Liver (tissue), 8 donors: ENCODE measurements at regions not wholly inside any gene's neighbourhood (a gene's known extent, or its start where the extent isn't known, plus 50 kb on each side); places are given as distances from the start of the nearest gene placed in this dataset.

Experiments used
- DNase-seq: peaks from one replicate; pipeline ENCODE4 v3.0.0-alpha.2; 2017; ENCODE audit warnings: low spot score
- H3K27ac ChIP-seq, 2 donors: one replicate each; pipeline ENCODE4 v1.7.0; 2013; ENCODE audit warnings: inconsistent platforms in 2 of 2, low read length in 2 of 2, control low read depth in 1 of 2, low read depth in 1 of 2, mild to moderate bottlenecking in 1 of 2
- H3K27me3 ChIP-seq, 4 donors: one replicate each; pipeline versions ENCODE4 v1.6.1 to v1.7.0; 2013; ENCODE audit warnings: low read length in 3 of 4, inconsistent platforms in 1 of 4, mild to moderate bottlenecking in 1 of 4, moderate library complexity in 1 of 4; ENCODE audit not compliant: control insufficient read depth in 4 of 4, insufficient read depth in 4 of 4
- H3K36me3 ChIP-seq, 4 donors: one replicate each; pipeline versions ENCODE4 v1.6.1 to v1.7.0; 2013; ENCODE audit warnings: low read length in 3 of 4, mild to moderate bottlenecking in 3 of 4, low read depth in 1 of 4, moderate library complexity in 1 of 4; ENCODE audit not compliant: control insufficient read depth in 4 of 4, insufficient read depth in 3 of 4
- H3K4me1 ChIP-seq, 4 donors: one replicate each; pipeline versions ENCODE4 v1.6.1 to v1.7.0; 2013; ENCODE audit warnings: low read length in 3 of 4, mild to moderate bottlenecking in 3 of 4, moderate library complexity in 1 of 4; ENCODE audit not compliant: control insufficient read depth in 4 of 4, insufficient read depth in 4 of 4
- H3K4me3 ChIP-seq, 3 donors: one replicate each; pipeline versions ENCODE4 v1.6.1 to v1.7.0; 2013; ENCODE audit warnings: low read length in 3 of 3, control low read depth in 1 of 3, low read depth in 1 of 3, mild to moderate bottlenecking in 1 of 3
- H3K9ac ChIP-seq, 2 donors: one replicate each; pipeline ENCODE4 v1.7.0; 2013; ENCODE audit warnings: low read length in 2 of 2, mild to moderate bottlenecking in 2 of 2, moderate library complexity in 2 of 2, control low read depth in 1 of 2, low read depth in 1 of 2
- H3K9me3 ChIP-seq, 4 donors: one replicate each; pipeline versions ENCODE4 v1.6.1 to v1.7.0; 2013; ENCODE audit warnings: low read length in 3 of 4; ENCODE audit not compliant: control insufficient read depth in 4 of 4
- CTCF ChIP-seq: fragments of 150-350 bp; IDR thresholded peaks from 2 replicates; pipeline ENCODE4 v1.5.1; 2017; ENCODE audit warnings: improper control_type of control experiment, low read depth, low read length; ENCODE audit not compliant: missing input control
- EGR1 ChIP-seq, 2 donors: IDR thresholded peaks; 2 replicates each; pipeline ENCODE4 v1.6.1; 2016 to 2018; ENCODE audit warnings: antibody characterized with exemption in 2 of 2, low read depth in 2 of 2
- FOXA1 ChIP-seq: IDR thresholded peaks from 2 replicates; pipeline ENCODE4 v1.6.1; 2016; ENCODE audit warnings: antibody characterized with exemption
- FOXA2 ChIP-seq: IDR thresholded peaks from 2 replicates; pipeline ENCODE4 v1.6.1; 2016; ENCODE audit warnings: antibody characterized with exemption
- GABPA ChIP-seq, 2 donors: IDR thresholded peaks in 1 of 2; conservative IDR thresholded peaks in 1 of 2; 2 replicates each; pipeline ENCODE4 v1.6.1; 2016; ENCODE audit warnings: antibody characterized with exemption in 2 of 2, mild to moderate bottlenecking in 1 of 2, moderate library complexity in 1 of 2
- HNF4A ChIP-seq, 2 donors: conservative IDR thresholded peaks; 2 replicates each; pipeline ENCODE4 v1.6.1; 2016; ENCODE audit warnings: antibody characterized with exemption in 2 of 2, mild to moderate bottlenecking in 2 of 2
- HNF4G ChIP-seq: IDR thresholded peaks from 2 replicates; pipeline ENCODE4 v1.6.1; 2016; ENCODE audit warnings: antibody characterized with exemption
- JUND ChIP-seq, 2 donors: IDR thresholded peaks; 2 replicates each; pipeline ENCODE4 v1.6.1; 2016; ENCODE audit warnings: antibody characterized with exemption in 2 of 2
- MAX ChIP-seq: IDR thresholded peaks from 2 replicates; pipeline ENCODE4 v1.6.1; 2016; ENCODE audit warnings: antibody characterized with exemption
- RAD21 ChIP-seq, 2 donors: IDR thresholded peaks; 2 replicates each; pipeline ENCODE4 v1.6.1; 2016; ENCODE audit warnings: antibody characterized with exemption in 2 of 2, mild to moderate bottlenecking in 2 of 2
- REST ChIP-seq: IDR thresholded peaks from 2 replicates; pipeline ENCODE4 v1.6.1; 2016; ENCODE audit warnings: antibody characterized with exemption, mild to moderate bottlenecking
- RXRA ChIP-seq, 2 donors: IDR thresholded peaks; 2 replicates each; pipeline ENCODE4 v1.6.1; 2017 to 2018; ENCODE audit warnings: antibody characterized with exemption in 2 of 2, mild to moderate bottlenecking in 1 of 2
- SP1 ChIP-seq: IDR thresholded peaks from 2 replicates; pipeline ENCODE4 v1.6.1; 2018; ENCODE audit warnings: antibody characterized with exemption, mild to moderate bottlenecking
- TAF1 ChIP-seq: conservative IDR thresholded peaks from 2 replicates; pipeline ENCODE4 v1.6.1; 2016; ENCODE audit warnings: antibody characterized with exemption, mild to moderate bottlenecking
- YY1 ChIP-seq: IDR thresholded peaks from 2 replicates; pipeline ENCODE4 v1.6.1; 2016; ENCODE audit warnings: antibody characterized with exemption, mild to moderate bottlenecking
- ZBTB33 ChIP-seq: IDR thresholded peaks from 2 replicates; pipeline ENCODE4 v1.6.1; 2016; ENCODE audit warnings: antibody characterized with exemption
- WGBS: extraction: QIAGEN DNeasy Blood & Tissue Kit; methylation state at CpG from one replicate; pipeline ENCODE4 v1.1.7; 2013; 5-methylcytosine and 5-hydroxymethylcytosine counted together
- donor health status: healthy.
- donor health status: healthy.
- donor health status: healthy.
- donor health status: healthy.
- donor health status: healthy.

GRCh38 chr2:53230691-53231090 lies 536.9 kb upstream of the CHAC2 start:
- Histone ChIP-seq H3K27me3 (no peaks in the 10 kb centered on the region), H3K4me3 (no peak overlapping the region)
- 70% methylated on average over 2 of the region's 2 CpGs for WGBS

GRCh38 chr2:53227535-53227934 lies 540.1 kb upstream of the CHAC2 start:
- Histone ChIP-seq H3K4me1 (no peaks in the 10 kb centered on the region), H3K9me3 (no peaks in the 10 kb centered on the region), H3K27ac (no peak overlapping the region), H3K9ac (no peak overlapping the region), H3K4me3 (no peak overlapping the region), H3K36me3 (no peaks in the 10 kb centered on the region), H3K27me3 (no peaks in the 10 kb centered on the region)
- DNase-seq = no peak
- TF ChIP-seq HNF4A (conservative IDR thresholded peaks at IDR 0.05) = no peak
- no peak for TF ChIP-seq GABPA (IDR thresholded peaks at IDR 0.05 in 1 of 2, conservative IDR thresholded peaks at IDR 0.05 in 1 of 2)
- TF ChIP-seq JUND (IDR thresholded peaks at IDR 0.05) = no peak
- TF ChIP-seq TAF1 = no peak
- TF ChIP-seq HNF4G = no peak
- no peak for TF ChIP-seq FOXA1
- TF ChIP-seq RAD21 (IDR thresholded peaks at IDR 0.05) = no peak
- TF ChIP-seq YY1 = no peak
- TF ChIP-seq MAX = no peak
- TF ChIP-seq ZBTB33 = no peak
- TF ChIP-seq REST = no peak
- TF ChIP-seq CTCF = no peak
- no peak for TF ChIP-seq EGR1 (IDR thresholded peaks at IDR 0.05; ENCODE audit: low read depth in 2 of 2)
- no peak for TF ChIP-seq SP1
- TF ChIP-seq FOXA2 = no peak
- TF ChIP-seq RXRA (IDR thresholded peaks at IDR 0.05) = no peak
- WGBS = 95% methylated on average over 3 of the region's 3 CpGs

More at GRCh38 chr2:53230691-53231090, 536.9 kb upstream of the CHAC2 start:
- no peaks in the 10 kb centered on the region for H3K36me3 ChIP-seq
- TF ChIP-seq MAX = no peak
- TF ChIP-seq YY1 = no peak
- H3K4me1 ChIP-seq = no peaks in the 10 kb centered on the region
- H3K9me3 ChIP-seq = no peaks in the 10 kb centered on the region
- no peak for DNase-seq
- no peak overlapping the region for H3K27ac ChIP-seq
- H3K9ac ChIP-seq = no peak overlapping the region
